GM23248 (cell line): ENCODE measurements at regions not wholly inside any gene's neighbourhood (a gene's known extent, or its start where the extent isn't known, plus 50 kb on each side); places are given as distances from the start of the nearest gene placed in this dataset.

Source experiments
- EZH2 ChIP-seq: fragments of 200-600 bp; sonication (generic); IDR thresholded peaks from 2 replicates; pipeline ENCODE4 v1.6.1; 2018; ENCODE audit warnings: antibody characterized with exemption, mild to moderate bottlenecking; ENCODE audit not compliant: insufficient read depth, poor library complexity, severe bottlenecking
- EZH2phosphoT487 ChIP-seq: fragments of 200-600 bp; sonication (generic); IDR thresholded peaks from 2 replicates; pipeline ENCODE4 v1.6.1; 2018; ENCODE audit warnings: antibody characterized with exemption, moderate library complexity, mild to moderate bottlenecking, low read depth; ENCODE audit not compliant: insufficient read depth

- no peak for TF ChIP-seq EZH2
- TF ChIP-seq EZH2phosphoT487, result no peak
Measured at GRCh38 chr9:1231998-1232919, 182.1 kb downstream of the DMRT2 start.
